Islet precursor cell (in vitro differentiated cells): ENCODE measurements at regions not wholly inside any gene's neighbourhood (a gene's known extent, or its start where the extent isn't known, plus 50 kb on each side); places are given as distances from the start of the nearest gene placed in this dataset.
"Not testable (repeated sequence)": the region's sequence is repeated elsewhere in the genome, so short reads cannot be mapped to it uniquely, and the experiment has no call there.

Experiments
- DNase-seq: peaks from one replicate; pipeline ENCODE4 v3.0.0-alpha.2; 2018

GRCh38 chr2:53490659-53491058 lies 276.9 kb upstream of the CHAC2 start:
- DNase-seq: peak; percentile 54

- not testable (repeated sequence) for DNase-seq
Observed at GRCh38 chr2:53486185-53486899, 281.3 kb upstream of the CHAC2 start.

DNA sequence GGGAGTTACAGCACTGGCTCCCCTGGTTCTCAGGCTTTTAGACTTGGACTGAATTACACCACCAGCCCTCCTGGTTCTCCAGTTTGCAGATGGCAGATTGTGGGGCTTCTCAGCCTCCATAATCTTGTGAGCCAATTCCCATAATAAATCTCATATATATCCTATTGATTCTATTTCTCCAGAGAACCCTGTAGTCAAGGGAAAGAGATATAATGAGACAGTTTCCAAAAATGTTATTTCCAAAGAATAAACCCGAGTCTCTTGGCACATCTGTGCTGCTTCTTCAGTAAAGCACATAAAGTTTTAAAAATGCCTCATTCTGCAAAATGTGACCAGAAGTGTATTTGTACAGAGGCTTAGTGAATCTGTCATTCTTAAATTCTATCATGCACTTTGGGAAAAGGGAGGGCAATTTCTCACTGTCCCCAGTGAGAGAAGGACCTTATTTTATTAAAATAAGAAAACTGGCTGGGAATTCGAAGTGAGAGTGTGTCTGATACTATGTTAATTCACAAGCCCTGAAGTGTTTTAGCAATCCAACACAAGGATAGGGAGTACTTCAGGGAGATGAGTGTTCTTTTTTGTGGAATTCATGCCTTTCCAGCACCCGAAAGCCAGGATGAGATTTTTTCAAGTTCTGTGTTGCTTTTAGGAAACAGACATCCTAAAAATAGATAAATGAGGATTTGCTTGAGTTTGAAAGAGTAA lies 282.4 kb upstream of the CHAC2 start:
- DNase-seq: no peak

DNA sequence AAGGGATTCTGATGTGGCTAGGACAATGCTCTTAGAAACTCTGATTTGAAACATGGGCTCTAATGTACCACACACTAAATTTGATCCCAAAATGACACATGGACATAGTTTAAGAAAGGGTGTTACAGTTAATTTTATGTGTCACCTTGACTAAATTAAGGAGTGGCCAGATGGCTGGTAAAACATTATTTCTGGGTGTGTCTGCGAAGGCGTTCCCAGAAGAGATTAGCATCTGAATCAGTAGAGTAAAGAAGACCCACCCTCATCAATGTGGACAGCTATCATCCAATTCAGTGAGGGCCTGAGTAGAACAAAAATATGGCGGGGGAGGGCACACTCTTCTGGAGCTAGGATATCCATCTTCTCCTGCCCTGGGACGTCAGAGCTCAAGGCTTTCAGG lies 283.1 kb upstream of the CHAC2 start:
- DNase-seq: no peak

- peak; percentile 4 for DNase-seq
Observed at GRCh38 chr2:53477517-53477916, 290.1 kb upstream of the CHAC2 start.

DNA sequence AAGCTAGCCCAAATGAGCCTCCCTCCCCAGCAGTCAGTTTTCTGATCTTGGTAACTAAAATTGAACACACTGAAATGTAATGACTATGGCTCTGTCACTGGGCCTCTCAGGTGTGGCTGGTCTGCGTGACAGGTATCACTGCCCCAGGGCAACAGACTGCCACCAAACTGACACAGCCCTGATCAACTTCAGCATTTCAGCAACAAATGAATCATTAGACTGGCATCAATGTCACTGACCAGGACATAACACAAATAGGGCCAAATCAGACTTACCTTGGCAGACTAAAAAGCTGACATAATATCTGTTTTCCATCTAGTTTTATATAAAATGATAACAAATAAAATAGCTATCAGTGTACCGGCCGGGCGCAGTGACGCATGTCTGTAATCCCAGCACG lies 290.8 kb upstream of the CHAC2 start:
- DNase-seq: peak; percentile 38

DNA sequence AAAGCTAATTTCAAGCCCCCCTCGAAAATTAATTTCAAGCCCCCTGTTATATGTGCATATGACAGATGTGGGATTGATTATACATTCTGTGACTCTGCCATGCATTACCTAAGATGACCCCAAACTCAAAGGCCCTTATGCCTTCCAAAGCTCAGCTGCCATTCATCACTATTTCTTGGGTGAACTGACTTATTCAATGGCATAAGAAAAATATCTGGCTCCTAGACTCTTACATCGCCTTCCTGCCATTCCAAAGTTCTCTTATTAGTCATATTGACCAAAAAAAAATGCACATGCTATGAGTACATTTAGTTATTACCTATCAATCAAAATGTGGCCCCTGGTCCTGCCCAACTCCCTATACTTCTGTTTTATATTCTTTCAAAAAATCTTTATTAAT lies 291.8 kb upstream of the CHAC2 start:
- DNase-seq: no peak

- no peak for DNase-seq
Observed at GRCh38 chr2:53475321-53475720, 292.3 kb upstream of the CHAC2 start.

- DNase-seq: peak; percentile 27
Observed at GRCh38 chr2:53474914-53475313, 292.7 kb upstream of the CHAC2 start.

- no peak for DNase-seq
Observed at GRCh38 chr2:53473775-53474311, 293.8 kb upstream of the CHAC2 start.

DNA sequence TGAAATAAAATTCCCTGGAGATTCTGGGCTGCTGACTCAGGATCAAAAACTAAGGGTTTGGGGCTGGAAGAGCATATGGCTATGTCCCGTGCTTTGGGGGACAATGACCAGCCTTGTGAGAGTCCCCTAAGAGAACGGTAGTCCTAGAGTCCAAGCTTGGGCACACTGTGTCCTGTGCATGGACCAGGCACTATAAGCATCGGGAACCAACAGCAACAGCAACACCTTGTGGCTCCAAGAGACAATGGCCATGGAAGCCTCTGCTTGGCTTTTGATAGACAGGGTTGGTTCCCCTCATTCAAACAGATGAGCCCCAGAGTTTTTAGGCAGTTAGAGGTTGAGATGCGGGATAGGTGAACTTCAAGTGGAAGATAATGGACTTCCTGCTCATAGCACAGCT lies 294.4 kb upstream of the CHAC2 start:
- DNase-seq: peak; percentile 56

- DNase-seq: no peak
Observed at GRCh38 chr2:53467467-53468180, 300.0 kb upstream of the CHAC2 start.

- DNase-seq: no peak
Observed at GRCh38 chr2:53463806-53464726, 303.5 kb upstream of the CHAC2 start.

DNA sequence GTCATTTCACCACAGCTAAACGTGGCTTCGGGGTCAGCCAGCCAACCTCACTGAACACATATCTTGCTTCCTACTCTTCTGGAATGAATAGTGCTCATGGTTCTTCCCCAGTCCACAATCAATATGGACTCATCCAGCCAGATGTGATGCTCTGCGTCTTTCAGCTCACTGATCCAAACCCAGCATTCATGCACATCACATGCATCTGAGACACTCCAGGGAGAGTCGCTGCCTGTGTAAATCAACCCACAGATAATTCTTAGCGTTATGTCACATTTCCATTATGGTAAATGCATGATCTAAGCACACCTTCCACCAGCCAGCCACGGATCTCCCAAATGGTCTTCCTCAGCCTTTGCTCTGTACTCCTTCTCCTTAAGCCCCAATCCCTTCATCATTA lies 306.7 kb upstream of the CHAC2 start:
- no peak for DNase-seq

GRCh38 chr2:53460347-53460746 lies 307.3 kb upstream of the CHAC2 start:
- peak; percentile 10 for DNase-seq

DNA sequence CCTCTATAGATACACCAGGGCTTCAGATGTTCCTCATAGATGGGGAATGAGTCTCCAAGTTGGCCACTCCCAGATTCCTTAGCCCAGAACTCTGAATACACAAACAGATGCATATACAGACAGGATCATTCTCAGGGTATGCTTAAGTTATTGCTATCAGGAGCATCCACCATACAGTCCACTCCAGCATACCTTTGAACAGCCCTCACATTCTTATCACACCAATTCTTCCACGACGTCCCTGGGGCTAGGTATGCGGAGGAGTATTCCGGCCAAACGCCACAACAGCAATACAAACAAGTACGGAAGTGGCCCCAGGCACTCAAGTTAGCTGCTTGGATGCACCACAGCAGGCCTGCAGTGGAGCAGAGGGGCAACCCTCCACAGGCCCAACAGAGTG lies 312.5 kb upstream of the CHAC2 start:
- peak; percentile 91 for DNase-seq

DNA sequence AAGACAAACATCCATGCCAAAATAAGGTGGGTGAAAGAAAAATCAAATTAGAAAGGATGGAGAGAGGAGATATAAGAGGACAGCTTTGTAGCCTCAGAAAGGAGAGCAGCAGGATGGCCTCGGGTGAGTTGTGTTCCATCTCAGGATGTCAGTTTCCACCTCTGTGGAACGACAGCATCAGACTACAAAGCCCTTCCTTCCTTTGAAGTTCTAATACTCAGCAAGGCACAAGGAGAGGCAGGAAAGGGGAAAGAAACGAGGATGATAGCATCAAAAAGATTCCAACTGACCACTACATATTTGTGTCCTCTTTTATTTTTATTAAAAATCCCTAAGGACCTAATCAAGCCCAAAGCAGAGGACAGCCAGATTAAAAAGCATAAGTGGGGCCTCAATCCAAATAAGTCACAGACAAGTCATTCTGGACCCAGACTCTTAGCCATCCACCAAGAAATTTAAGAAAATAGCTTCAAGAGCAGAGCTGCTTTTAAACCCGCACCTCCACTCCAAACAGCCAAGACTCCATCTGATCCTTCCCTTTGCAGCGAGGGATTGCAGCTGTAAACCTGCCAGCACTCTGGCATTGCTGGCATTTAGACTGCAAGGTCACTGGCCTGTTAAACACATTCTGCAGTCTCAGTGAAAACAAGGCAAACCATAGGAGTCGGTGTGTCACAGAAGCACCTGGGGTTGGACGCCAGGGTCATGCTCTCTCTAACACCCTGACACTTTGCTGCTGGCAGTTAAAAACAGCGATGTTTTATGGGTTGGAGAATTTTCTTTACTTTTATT lies 314.5 kb upstream of the CHAC2 start:
- DNase-seq: peak; percentile 69

DNA sequence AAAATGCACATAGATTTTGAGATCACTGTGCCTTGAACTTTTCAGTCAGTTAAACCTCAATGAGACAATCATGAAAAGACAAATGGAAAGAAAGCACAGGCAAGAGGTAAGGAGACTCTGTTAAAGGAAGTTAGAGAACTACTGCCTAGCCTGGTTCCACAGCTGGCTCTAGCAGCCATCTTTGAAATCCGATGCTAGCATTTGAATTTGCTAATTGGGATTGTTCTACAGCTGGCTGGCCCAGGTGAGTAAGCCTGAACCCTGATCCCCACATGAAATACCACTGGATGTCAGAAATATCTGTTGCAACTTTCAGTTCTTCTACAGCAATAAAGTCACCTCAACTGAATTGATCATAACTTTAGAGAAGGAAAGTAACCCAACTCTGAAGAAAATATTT lies 315.2 kb upstream of the CHAC2 start:
- no peak for DNase-seq

GRCh38 chr2:53450923-53451322 lies 316.7 kb upstream of the CHAC2 start:
- DNase-seq: no peak

DNA sequence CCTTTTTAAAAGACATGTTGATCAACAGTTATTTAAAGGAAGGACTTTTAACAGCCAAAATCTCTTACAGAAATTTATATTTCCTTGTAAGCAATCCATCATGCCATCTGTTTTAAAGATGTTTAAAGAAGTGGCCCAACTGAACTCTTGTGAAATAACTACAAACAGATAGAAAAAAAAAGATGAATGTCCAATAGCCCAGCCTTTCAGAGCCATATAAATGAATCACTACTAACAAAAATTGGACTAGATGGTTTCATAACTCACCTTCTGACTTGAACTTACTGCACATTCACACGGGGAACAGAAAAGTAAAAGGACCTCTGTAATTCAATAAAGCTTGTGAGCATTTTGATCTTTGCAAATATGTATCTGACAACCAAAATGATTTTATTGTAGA lies 319.0 kb upstream of the CHAC2 start:
- DNase-seq: no peak

DNA sequence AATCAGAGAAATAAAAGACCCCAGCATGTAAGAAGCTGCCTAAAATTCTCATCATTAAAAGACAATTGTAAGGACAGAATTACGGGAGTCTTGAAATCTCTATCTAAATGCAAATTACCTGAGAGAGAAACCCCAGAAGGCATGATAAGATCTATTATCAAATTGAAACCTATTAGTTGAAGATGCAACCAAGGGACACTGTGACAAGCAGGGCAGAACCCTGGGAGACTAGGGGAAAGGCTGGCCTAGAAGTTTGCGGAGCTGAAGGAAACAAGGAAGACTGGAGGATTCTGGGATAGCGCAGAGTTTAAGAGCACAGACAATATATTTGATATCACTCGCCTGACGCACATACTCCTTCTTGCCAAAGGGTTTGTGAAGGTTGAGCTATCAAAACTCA lies 319.5 kb upstream of the CHAC2 start:
- no peak for DNase-seq
